GM18858 (cell line): ENCODE measurements at regions not wholly inside any gene's neighbourhood (a gene's known extent, or its start where the extent isn't known, plus 50 kb on each side); places are given as distances from the start of the nearest gene placed in this dataset.

ENCODE experiments used
- ATAC-seq: cut with Tn5 transposase; IDR thresholded peaks from one replicate; pipeline ENCODE4 v1.9.1; 2021; ENCODE audit not compliant: unreplicated experiment

- ATAC-seq, result no peak
These were observed 172.6 kb upstream of the PRPS1L1 start for GRCh38 chr7:18200266-18200665.

DNA sequence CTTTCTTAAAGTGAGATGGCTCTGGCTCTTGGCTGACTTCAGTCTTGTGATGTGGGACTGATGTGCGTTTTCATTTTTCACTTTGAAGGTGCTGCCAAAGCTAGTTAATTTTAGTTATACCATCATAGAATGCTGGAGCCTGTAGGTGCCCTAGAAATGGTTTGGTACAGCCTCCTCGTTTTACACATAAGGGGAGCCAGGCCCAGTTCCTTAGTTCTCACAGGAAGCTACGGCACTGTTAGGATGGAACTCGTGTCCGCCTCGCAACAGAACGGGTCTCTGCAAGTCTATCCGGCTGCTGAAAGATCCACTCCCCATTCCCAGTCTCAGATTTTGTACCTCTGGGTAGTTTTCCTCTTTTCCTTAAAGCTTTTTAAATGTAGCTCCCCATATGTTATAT is 173.2 kb upstream of the PRPS1L1 start:
- ATAC-seq, result no peak

- no peak for ATAC-seq
These were observed 173.7 kb upstream of the PRPS1L1 start for GRCh38 chr7:18201350-18201749.

DNA sequence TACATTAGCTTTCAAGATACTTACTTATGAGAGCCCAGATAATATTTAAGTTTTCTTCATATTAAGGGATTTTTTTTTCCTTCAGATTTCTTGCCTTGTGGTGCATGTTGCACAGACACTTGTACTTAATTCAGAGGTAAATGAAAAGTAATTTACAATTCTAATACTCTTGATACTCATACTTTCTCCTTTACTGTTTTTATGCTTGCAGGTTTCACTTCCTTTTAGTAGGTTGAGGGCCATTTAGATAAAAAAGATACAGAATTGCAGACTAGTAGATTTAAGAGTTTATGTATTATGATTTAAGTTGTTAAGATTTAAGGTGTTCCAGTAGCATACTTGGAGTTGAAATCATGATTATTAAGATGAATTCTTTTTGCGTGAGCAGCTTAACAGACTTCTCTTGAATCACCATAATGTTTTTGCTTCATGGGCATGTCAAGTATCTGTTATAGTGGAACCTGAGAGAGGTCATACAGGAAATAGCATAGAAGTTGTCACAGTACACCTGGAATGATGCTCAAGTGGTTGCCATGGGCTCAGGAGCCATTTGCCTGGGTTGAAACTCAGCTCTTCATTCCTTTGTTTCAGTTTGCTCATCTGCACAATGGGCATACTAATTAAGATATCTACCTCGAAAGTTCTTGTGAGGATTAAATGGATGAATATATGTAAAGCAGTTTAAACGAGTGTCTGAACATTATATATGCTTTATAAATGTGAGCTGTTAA is 174.8 kb upstream of the PRPS1L1 start:
- ATAC-seq, result peak; percentile 73

DNA sequence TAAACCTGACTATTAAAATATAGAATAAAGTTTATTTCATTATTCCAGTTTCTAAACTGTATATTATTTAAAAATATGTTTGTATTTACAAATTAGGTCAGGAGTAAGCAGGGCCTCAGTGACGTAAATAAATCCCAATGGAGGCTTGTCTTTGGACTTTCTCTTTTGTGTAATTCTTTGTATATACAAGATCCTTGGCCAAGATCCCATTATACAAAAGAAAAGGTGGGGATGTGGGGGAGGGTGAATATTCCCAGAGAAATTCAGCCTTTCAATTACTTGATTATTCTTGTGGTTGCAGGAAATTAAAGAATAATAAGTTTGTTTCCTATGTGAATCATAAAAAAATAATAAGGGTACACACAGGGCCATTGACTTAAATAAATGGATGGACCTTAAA is 178.7 kb upstream of the PRPS1L1 start:
- ATAC-seq, result no peak

DNA sequence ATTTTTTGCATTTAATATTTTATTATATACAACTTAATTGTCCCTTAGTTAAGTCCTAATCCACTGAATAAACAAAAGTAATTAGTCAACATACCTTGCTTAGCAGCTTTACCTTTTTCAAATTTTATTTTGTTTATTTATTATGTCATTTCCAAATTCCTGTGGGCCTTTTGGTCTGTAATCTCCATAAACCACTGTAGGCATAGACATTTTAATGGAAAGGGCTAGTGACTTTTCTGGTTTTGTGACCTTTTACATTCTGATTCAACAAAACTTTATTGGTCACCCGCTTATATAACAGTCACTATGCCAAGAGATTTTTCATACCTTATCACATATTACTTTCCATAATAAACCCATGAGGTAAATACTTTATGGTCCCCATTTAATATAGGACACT is 181.3 kb upstream of the PRPS1L1 start:
- no peak for ATAC-seq

GRCh38 chr7:18210377-18210776 is 182.7 kb upstream of the PRPS1L1 start:
- ATAC-seq, result no peak

DNA sequence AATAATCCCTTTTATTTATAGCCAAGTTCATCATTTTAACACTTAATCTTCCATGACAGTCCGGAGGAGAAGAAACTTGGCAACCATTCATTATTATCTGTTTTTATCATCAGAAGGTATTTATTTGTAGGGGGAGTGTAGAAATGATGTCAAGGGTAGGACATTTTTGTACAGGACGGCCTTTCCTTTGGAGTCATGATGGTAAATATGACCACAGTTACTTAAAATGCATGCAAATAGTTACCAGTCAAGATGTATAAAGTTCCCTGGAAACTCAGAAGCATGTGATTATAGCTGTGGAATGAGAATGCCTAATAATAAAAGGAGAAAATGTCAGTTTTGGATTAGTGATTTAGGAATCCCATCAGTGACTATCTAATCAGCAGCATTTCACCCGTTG is 183.1 kb upstream of the PRPS1L1 start:
- ATAC-seq, result no peak

- no peak for ATAC-seq
These were observed 184.7 kb upstream of the PRPS1L1 start for GRCh38 chr7:18212308-18212707.

- no peak for ATAC-seq
These were observed 185.1 kb upstream of the PRPS1L1 start for GRCh38 chr7:18212758-18213157.

- ATAC-seq, result no peak
These were observed 186.0 kb upstream of the PRPS1L1 start for GRCh38 chr7:18213652-18214051.

DNA sequence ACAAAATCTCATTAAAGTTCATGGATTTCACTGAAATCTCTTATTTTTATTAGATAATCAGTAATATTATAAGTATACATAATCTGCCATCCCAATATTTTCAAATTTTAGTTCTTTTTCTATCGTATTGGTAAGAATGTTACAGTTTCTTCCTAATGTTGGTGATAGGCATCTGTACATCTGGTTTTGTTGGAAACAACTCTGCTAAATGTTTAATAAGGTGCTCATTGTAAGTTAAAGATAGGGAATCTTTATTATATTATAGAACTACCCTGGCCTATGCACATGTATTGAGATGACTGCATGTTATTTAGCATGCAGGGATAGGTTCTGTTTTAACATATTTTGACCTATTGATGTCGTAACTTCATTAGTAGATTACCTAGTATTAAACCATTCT is 188.6 kb upstream of the PRPS1L1 start:
- ATAC-seq, result no peak

GRCh38 chr7:18221377-18222293 is 194.0 kb upstream of the PRPS1L1 start:
- ATAC-seq, result no peak

GRCh38 chr7:18222636-18223035 is 195.0 kb upstream of the PRPS1L1 start:
- ATAC-seq, result no peak

DNA sequence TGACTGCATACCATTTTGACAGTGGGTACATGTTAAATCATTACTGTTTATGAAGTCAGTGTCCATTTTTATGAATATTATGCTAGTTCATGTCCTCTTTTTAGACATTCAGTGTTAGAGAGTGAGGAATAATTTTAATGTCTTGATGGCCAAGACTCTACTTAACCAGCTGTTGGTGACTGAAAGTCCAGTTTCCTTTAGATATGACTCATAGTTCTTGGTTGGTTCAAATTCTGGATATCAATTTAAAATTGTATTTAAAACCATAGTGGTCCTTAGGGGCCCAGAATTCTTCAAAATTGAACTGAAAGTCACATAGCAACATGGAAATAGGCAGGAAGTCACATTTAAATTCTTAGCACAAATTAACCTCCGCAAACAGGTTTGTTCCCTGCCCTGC is 196.5 kb upstream of the PRPS1L1 start:
- ATAC-seq, result no peak

DNA sequence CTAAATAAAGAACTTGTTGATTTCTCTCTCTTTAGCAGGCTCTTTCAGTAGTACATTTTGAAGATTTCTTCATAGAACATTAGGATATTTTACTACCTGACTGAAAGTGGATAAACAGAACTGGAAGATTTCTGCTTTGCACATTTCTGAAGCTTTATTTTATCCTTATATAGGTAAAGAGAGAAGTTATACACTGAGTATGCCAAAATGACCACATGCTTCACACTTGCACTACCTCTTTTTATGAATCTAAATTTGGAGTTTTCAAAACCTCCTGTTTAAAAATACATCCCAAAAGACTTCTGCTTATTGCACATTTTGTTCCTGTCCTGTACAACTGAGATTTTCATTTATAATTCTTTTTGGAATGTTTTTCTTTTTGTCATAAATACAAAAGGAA is 197.4 kb upstream of the PRPS1L1 start:
- no peak for ATAC-seq

- no peak for ATAC-seq
These were observed 199.0 kb upstream of the PRPS1L1 start for GRCh38 chr7:18226598-18226997.

DNA sequence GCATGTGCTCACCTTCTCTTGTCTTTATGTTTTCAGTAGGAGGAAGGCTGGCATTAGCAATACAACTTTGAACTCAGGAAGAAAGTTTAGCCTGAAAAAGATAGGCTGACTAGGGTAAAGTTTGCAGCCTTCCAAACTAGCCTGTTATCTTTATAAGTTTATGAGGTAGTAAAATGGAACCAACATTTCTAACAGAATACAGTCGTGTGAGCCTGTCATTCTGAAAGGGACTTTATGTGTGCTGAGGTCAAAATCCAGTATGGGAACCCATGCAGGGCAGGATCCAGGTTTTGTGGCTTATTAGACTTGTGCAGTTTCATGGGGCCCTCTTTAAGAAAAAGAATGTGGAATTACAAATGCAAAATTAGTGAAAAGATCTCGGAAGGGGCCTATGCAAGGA is 201.0 kb upstream of the PRPS1L1 start:
- no peak for ATAC-seq

DNA sequence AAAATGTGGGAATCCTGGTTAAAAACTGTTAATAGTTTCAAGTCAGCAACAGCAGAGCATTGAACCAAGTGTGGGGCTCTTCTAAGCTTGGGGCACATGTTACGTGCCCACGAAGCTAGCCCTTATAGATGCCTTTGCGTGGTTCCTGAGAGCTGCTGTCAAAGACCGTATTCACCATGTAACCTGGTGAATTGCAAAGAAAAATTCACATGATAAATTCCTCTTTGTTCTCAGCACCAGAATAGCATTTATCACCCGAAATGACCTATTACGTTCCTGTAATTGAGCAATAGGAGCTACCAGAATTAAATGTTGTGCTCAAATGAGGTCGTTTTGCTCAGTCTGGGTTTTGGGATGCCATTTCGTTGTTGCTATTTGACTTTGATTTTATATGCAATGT is 202.6 kb upstream of the PRPS1L1 start:
- no peak for ATAC-seq

GRCh38 chr7:18231854-18232253 is 204.2 kb upstream of the PRPS1L1 start:
- no peak for ATAC-seq

- ATAC-seq, result no peak
These were observed 206.9 kb upstream of the PRPS1L1 start for GRCh38 chr7:18234519-18234918.

- ATAC-seq, result no peak
These were observed 208.2 kb upstream of the PRPS1L1 start for GRCh38 chr7:18235819-18236218.
